ENCODE measurements at regions not wholly inside any gene's neighbourhood (a gene's known extent, or its start where the extent isn't known, plus 50 kb on each side); places are given as distances from the start of the nearest gene placed in this dataset.

DNA sequence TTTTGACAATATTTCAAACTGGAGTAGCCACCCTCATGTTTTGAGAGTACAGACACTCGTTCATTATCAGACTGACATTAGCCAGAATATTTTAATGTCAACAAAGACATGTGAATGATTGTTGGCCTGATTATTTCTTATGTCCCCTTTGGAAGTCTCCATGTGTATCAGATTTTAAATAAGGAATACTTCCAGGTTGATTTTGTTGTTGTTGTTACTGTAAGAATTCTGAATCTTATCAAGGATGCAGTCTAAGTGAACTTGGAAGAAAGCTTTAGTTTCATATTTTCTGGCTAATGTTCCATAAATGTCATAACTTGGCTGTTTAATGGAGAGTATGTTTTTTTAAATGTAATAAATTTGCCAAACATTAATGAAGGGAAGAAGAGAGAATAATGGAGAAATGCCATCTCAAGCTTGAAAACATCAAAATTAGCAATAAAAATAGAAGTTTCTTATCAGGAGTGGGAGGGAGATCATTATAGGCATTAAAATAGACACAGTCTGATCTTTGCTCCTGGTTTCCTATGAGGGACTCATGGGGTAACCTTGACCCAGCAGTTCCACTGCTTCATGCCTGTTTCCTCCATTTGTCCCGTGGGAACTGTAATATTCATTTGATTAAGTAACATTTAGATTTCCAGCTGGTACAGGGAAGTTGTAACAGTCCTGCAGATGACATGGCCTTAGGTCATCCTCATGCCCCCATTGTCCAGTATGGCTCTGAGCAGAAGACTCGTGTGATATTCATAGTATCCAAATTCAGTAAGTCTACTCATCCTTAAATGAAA lies 122.4 kb upstream of the KIAA1217 start:
- intact Hi-C loops (cut with micrococcal nuclease) = no loop called here
- Histone ChIP-seq H3K79me2 (ENCODE audit: insufficient read depth, low read length) (no peaks in the 10 kb centered on the region), H3K9ac (ENCODE audit: low read length) (no peak overlapping the region), H3K4me1 (ENCODE audit: control insufficient read depth in 1 of 2, insufficient read depth in 2 of 2, low read length in 2 of 2) (no peaks in the 10 kb centered on the region), H3K27ac (ENCODE audit: low read depth, low read length) (no peak overlapping the region), H3K9me3 (ENCODE audit: control insufficient read depth in 1 of 2, insufficient read depth in 1 of 2, low read depth in 1 of 2, low read length in 2 of 2) (no peaks in the 10 kb centered on the region), H3K36me3 (ENCODE audit: control insufficient read depth in 1 of 2, insufficient read depth in 2 of 2, low read length in 2 of 2) (no peaks in the 10 kb centered on the region), H3K4me2 (ENCODE audit: low read length) (no peak overlapping the region), H4K20me1 (ENCODE audit: insufficient read depth) (no peaks in the 10 kb centered on the region), H2AFZ (ENCODE audit: low read depth, low read length, poor library complexity, severe bottlenecking) (no peak overlapping the region), H3K4me3 (replicated peaks in 1 of 2; ENCODE audit: low read depth in 1 of 2, low read length in 2 of 2) (no peak overlapping the region), H3K27me3 (ENCODE audit: insufficient read depth, low read length) (no peaks in the 10 kb centered on the region), H3K9me2 (ENCODE audit: insufficient read depth) (no peaks in the 10 kb centered on the region)
- CTCF ChIA-PET = no interaction called here
- TF ChIP-seq EZH2 (IDR thresholded peaks at IDR 0.05) (no peak), EGR1 (IDR thresholded peaks at IDR 0.05; ENCODE audit: low read depth) (no peak), ZNF274 (IDR thresholded peaks at IDR 0.05; ENCODE audit: low read depth, low read length) (no peak)
- BruUV-seq (replicated peaks) = no TSS peak
- ATAC-seq = no peak
- POLR2A ChIA-PET = no interaction called here
- no peak for DNase-seq (ENCODE audit: low read depth, low spot score)
- RAD21 ChIA-PET (ENCODE audit: low non-redundant PET in 1 of 2, low total read pairs in 2 of 2, uncharacterized antibody in 2 of 2, unreplicated experiment in 2 of 2) = no interaction called here

DNA sequence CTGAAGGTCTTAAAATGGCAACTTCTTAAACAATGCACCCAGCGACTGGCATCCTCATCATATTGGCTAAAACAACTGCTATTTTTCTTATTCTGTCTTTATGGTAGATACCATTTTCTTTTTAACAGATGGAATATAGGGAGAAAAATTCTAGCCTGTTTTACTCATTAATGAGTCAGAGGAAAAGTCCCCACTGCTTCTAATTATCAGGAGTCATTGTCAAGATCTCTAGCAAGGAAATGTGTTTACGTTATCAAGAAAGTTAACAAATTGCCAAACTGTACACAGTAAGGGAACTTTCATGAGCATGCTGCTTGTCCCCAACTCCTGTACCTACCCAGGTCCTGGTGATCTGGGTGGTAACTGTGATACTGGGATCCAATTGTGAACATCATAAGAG lies 117.7 kb upstream of the KIAA1217 start:
- DNase-seq (ENCODE audit: low read depth, low spot score) = no peak
- intact Hi-C loops (cut with micrococcal nuclease) = no loop called here
- Histone ChIP-seq H4K20me1 (ENCODE audit: insufficient read depth) (no peaks in the 10 kb centered on the region), H3K4me3 (replicated peaks in 1 of 2; ENCODE audit: low read depth in 1 of 2, low read length in 2 of 2) (no peak overlapping the region), H3K9me2 (ENCODE audit: insufficient read depth) (no peaks in the 10 kb centered on the region), H3K4me2 (ENCODE audit: low read length) (no peak overlapping the region), H3K4me1 (ENCODE audit: control insufficient read depth in 1 of 2, insufficient read depth in 2 of 2, low read length in 2 of 2) (no peaks in the 10 kb centered on the region), H3K27me3 (ENCODE audit: insufficient read depth, low read length) (no peaks in the 10 kb centered on the region), H3K9ac (ENCODE audit: low read length) (no peak overlapping the region), H3K9me3 (ENCODE audit: control insufficient read depth in 1 of 2, insufficient read depth in 1 of 2, low read depth in 1 of 2, low read length in 2 of 2) (no peaks in the 10 kb centered on the region), H3K27ac (ENCODE audit: low read depth, low read length) (no peak overlapping the region), H3K36me3 (ENCODE audit: control insufficient read depth in 1 of 2, insufficient read depth in 2 of 2, low read length in 2 of 2) (no peaks in the 10 kb centered on the region), H3K79me2 (ENCODE audit: insufficient read depth, low read length) (no peaks in the 10 kb centered on the region), H2AFZ (ENCODE audit: low read depth, low read length, poor library complexity, severe bottlenecking) (no peak overlapping the region)
- ChIA-PET RAD21 (ENCODE audit: low non-redundant PET in 1 of 2, low total read pairs in 2 of 2, uncharacterized antibody in 2 of 2, unreplicated experiment in 2 of 2) (no interaction called here), CTCF (no interaction called here), POLR2A (no interaction called here)
- ATAC-seq = no peak
- no TSS peak for BruUV-seq (replicated peaks)
- TF ChIP-seq YY1 (IDR thresholded peaks at IDR 0.05; ENCODE audit: extremely low read depth, insufficient replicate concordance, low read depth, low read length) (no peak), EZH2phosphoT487 (IDR thresholded peaks at IDR 0.05; ENCODE audit: borderline replicate concordance) (no peak), ZFX (IDR thresholded peaks at IDR 0.05) (no peak), ELF1 (IDR thresholded peaks at IDR 0.05; ENCODE audit: borderline replicate concordance, low read depth) (no peak), SIN3A (IDR thresholded peaks at IDR 0.05; ENCODE audit: low read depth) (no peak), CTCF (IDR thresholded peaks at IDR 0.05 in 2 of 3, conservative IDR thresholded peaks at IDR 0.05 in 1 of 3; ENCODE audit: borderline replicate concordance in 1 of 3, insufficient read depth in 1 of 3, low read depth in 2 of 3, low read length in 2 of 3) (no peak), TCF7L2 (IDR thresholded peaks at IDR 0.05; ENCODE audit: borderline replicate concordance, extremely low read depth, insufficient read depth, insufficient read length) (no peak), SRF (IDR thresholded peaks at IDR 0.05; ENCODE audit: low read depth) (no peak), RAD21 (IDR thresholded peaks at IDR 0.05; ENCODE audit: low read depth) (no peak), SP1 (IDR thresholded peaks at IDR 0.05; ENCODE audit: low read depth) (no peak), JUND (IDR thresholded peaks at IDR 0.05) (no peak), CEBPB (IDR thresholded peaks at IDR 0.05; ENCODE audit: low read depth) (no peak)
- TF ChIP-seq, protein P1, sequence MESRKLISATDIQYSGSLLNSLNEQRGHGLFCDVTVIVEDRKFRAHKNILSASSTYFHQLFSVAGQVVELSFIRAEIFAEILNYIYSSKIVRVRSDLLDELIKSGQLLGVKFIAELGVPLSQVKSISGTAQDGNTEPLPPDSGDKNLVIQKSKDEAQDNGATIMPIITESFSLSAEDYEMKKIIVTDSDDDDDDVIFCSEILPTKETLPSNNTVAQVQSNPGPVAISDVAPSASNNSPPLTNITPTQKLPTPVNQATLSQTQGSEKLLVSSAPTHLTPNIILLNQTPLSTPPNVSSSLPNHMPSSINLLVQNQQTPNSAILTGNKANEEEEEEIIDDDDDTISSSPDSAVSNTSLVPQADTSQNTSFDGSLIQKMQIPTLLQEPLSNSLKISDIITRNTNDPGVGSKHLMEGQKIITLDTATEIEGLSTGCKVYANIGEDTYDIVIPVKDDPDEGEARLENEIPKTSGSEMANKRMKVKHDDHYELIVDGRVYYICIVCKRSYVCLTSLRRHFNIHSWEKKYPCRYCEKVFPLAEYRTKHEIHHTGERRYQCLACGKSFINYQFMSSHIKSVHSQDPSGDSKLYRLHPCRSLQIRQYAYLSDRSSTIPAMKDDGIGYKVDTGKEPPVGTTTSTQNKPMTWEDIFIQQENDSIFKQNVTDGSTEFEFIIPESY (IDR thresholded peaks at IDR 0.05; ENCODE audit: extremely low read depth, insufficient replicate concordance, low read length) = no peak
- TF ChIP-seq, protein P2, sequence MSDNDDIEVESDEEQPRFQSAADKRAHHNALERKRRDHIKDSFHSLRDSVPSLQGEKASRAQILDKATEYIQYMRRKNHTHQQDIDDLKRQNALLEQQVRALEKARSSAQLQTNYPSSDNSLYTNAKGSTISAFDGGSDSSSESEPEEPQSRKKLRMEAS (IDR thresholded peaks at IDR 0.05) = no peak
